ENCODE measurements at regions not wholly inside any gene's neighbourhood (a gene's known extent, or its start where the extent isn't known, plus 50 kb on each side); places are given as distances from the start of the nearest gene placed in this dataset.
A peak's percentile ranks its signal among the peaks of the same experiment; 100 is the strongest.

GRCh38 chr14:94885481-94886155 lies 115.7 kb upstream of the GSC start:
- no peak for DNase-seq

GRCh38 chr14:94884616-94885230 lies 114.8 kb upstream of the GSC start:
- DNase-seq, result no peak

GRCh38 chr14:94882401-94882800 lies 112.5 kb upstream of the GSC start:
- DNase-seq, result no peak

- DNase-seq, result no peak
These were observed 111.0 kb upstream of the GSC start for GRCh38 chr14:94880876-94881275.

GRCh38 chr14:94880106-94880505 lies 110.2 kb upstream of the GSC start:
- DNase-seq, result no peak

GRCh38 chr14:94879537-94879936 lies 109.6 kb upstream of the GSC start:
- DNase-seq, result no peak

GRCh38 chr14:94876306-94876705 lies 106.4 kb upstream of the GSC start:
- no peak for DNase-seq

- no peak for DNase-seq
These were observed 105.3 kb upstream of the GSC start for GRCh38 chr14:94875256-94875655.

- no peak for DNase-seq
These were observed 98.8 kb upstream of the GSC start for GRCh38 chr14:94868772-94869072.

- DNase-seq, result no peak
These were observed 98.2 kb upstream of the GSC start for GRCh38 chr14:94867946-94868771.

GRCh38 chr14:94867209-94867608 lies 97.3 kb upstream of the GSC start:
- no peak for DNase-seq

- DNase-seq, result peak; percentile 67
These were observed 94.7 kb upstream of the GSC start for GRCh38 chr14:94864387-94865195.

- no peak for DNase-seq
These were observed 93.5 kb upstream of the GSC start for GRCh38 chr14:94863366-94863765.

- DNase-seq, result no peak
These were observed 88.0 kb upstream of the GSC start for GRCh38 chr14:94857950-94858349.

GRCh38 chr14:94853920-94854319 lies 84.0 kb upstream of the GSC start:
- no peak for DNase-seq

- DNase-seq, result no peak
These were observed 80.6 kb upstream of the GSC start for GRCh38 chr14:94850309-94851211.

- no peak for DNase-seq
These were observed 74.8 kb upstream of the GSC start for GRCh38 chr14:94844593-94845152.

GRCh38 chr14:94840467-94840866 lies 70.6 kb upstream of the GSC start:
- no peak for DNase-seq

- DNase-seq, result no peak
These were observed 69.4 kb upstream of the GSC start for GRCh38 chr14:94839348-94839747.

GRCh38 chr14:94836849-94837248 lies 66.9 kb upstream of the GSC start:
- DNase-seq, result no peak

- no peak for DNase-seq
These were observed 63.7 kb upstream of the GSC start for GRCh38 chr14:94833633-94834032.

All from right kidney (tissue), 1 donor.